H1 (cell line): ENCODE measurements at regions not wholly inside any gene's neighbourhood (a gene's known extent, or its start where the extent isn't known, plus 50 kb on each side); places are given as distances from the start of the nearest gene placed in this dataset.

ENCODE experiments used
- CTCF ChIA-PET: fragments of 300-600 bp; sonication (Branson Sonifier 250); formaldehyde crosslinking; loops from one replicate; lab custom pipeline; 2021; ENCODE audit not compliant: partially characterized antibody; lab: Charles Lee
- POLR2A ChIA-PET: fragments of 300-600 bp; sonication (Branson Sonifier 250); formaldehyde crosslinking; loops from one replicate; lab custom pipeline; 2021; ENCODE audit warnings: inconsistent platforms; ENCODE audit not compliant: partially characterized antibody; lab: Charles Lee
- DNase-seq, 2 experiments: peaks; one replicate each; pipeline versions ENCODE4 v3.0.0 to v3.0.0-alpha.2; 2010 to 2022; ENCODE audit warnings: low spot score in 2 of 2, low read depth in 1 of 2, mixed read lengths in 1 of 2
- FAIRE-seq: peaks from 2 replicates; lab custom pipeline; 2011; peaks lifted over from hg19 to GRCh38; lab: Jason Lieb, UNC
- H2AFZ ChIP-seq: 2 replicates; pipeline ENCODE4 v1.8.1; 2012; ENCODE audit warnings: low read length, inconsistent platforms
- H2AK5ac ChIP-seq: 2 replicates; pipeline ENCODE4 v1.6.1; 2013; ENCODE audit warnings: low read depth, low read length
- H2BK120ac ChIP-seq: replicated peaks from 2 replicates; pipeline ENCODE3; 2013; ENCODE audit warnings: low read depth, low read length, inconsistent platforms
- H2BK12ac ChIP-seq: 2 replicates; pipeline ENCODE4 v1.6.1; 2013; ENCODE audit warnings: low read depth, low read length
- H2BK15ac ChIP-seq: 2 replicates; pipeline ENCODE4 v1.6.1; 2013; ENCODE audit warnings: low read length
- H2BK20ac ChIP-seq: 2 replicates; pipeline ENCODE4 v1.6.1; 2013; ENCODE audit warnings: low read length
- H2BK5ac ChIP-seq: 2 replicates; pipeline ENCODE4 v1.6.1; 2013; ENCODE audit warnings: low read depth, low read length
- H3K14ac ChIP-seq: 2 replicates; pipeline ENCODE4 v1.6.1; 2013; ENCODE audit warnings: inconsistent platforms; ENCODE audit not compliant: insufficient read length
- H3K18ac ChIP-seq: 2 replicates; pipeline ENCODE4 v1.6.1; 2013; ENCODE audit warnings: low read length; ENCODE audit errors: extremely low read depth
- H3K23ac ChIP-seq: 2 replicates; pipeline ENCODE4 v1.6.1; 2013; ENCODE audit warnings: inconsistent platforms; ENCODE audit not compliant: insufficient read length
- H3K23me2 ChIP-seq: 2 replicates; pipeline ENCODE4 v1.6.1; 2013; ENCODE audit warnings: low read depth, low read length
- H3K27ac ChIP-seq: 2 replicates; pipeline ENCODE4 v1.6.1; 2011; ENCODE audit warnings: low read depth, low read length, inconsistent platforms
- H3K27me3 ChIP-seq, 4 experiments: replicated peaks in 1 of 4; 1 replicate in 1 of 4; 2 replicates in 3 of 4; pipeline versions ENCODE4 v1.6.1 to v1.8.1; 2011 to 2013; ENCODE audit warnings: low read length in 3 of 4, mild to moderate bottlenecking in 3 of 4, inconsistent platforms in 2 of 4, mixed read lengths in 2 of 4, moderate library complexity in 1 of 4; ENCODE audit not compliant: control insufficient read depth in 3 of 4, insufficient read depth in 3 of 4; ENCODE audit errors: extremely low read depth in 1 of 4
- H3K36me3 ChIP-seq, 4 experiments: 2 replicates each; pipeline versions ENCODE4 v1.6.1 to v1.8.1; 2011 to 2013; ENCODE audit warnings: mild to moderate bottlenecking in 4 of 4, low read length in 3 of 4, moderate library complexity in 2 of 4, control low read depth in 1 of 4, inconsistent platforms in 1 of 4; ENCODE audit not compliant: insufficient read depth in 4 of 4, control insufficient read depth in 2 of 4
- H3K4ac ChIP-seq: replicated peaks from 2 replicates; pipeline ENCODE3; 2013; ENCODE audit warnings: low read length, low read depth, mixed read lengths, inconsistent platforms; ENCODE audit not compliant: insufficient read length
- H3K4me1 ChIP-seq, 4 experiments: replicated peaks in 1 of 4; 1 replicate in 1 of 4; 2 replicates in 3 of 4; pipeline versions ENCODE4 v1.6.1 to v1.8.1; 2011 to 2013; ENCODE audit warnings: low read length in 3 of 4, inconsistent platforms in 2 of 4, mixed read lengths in 1 of 4; ENCODE audit not compliant: insufficient read depth in 4 of 4, control insufficient read depth in 3 of 4
- H3K4me2 ChIP-seq, 2 experiments: 2 replicates each; pipeline versions ENCODE4 v1.6.1 to v1.8.1; 2011 to 2013; ENCODE audit warnings: low read depth in 2 of 2, low read length in 2 of 2, control low read depth in 1 of 2, inconsistent platforms in 1 of 2, mild to moderate bottlenecking in 1 of 2; ENCODE audit not compliant: insufficient read depth in 1 of 2
- H3K4me3 ChIP-seq, 4 experiments: fragments of 200-600, 300-600 bp in 1 of 4; sonication (generic), shearing (Covaris generic), sonication (Bioruptor Twin) in 1 of 4; 2 replicates each; pipeline versions ENCODE4 v1.5.1 to v1.8.1; 2011 to 2016; ENCODE audit warnings: low read length in 4 of 4, low read depth in 3 of 4, control low read depth in 2 of 4, inconsistent platforms in 2 of 4, mild to moderate bottlenecking in 2 of 4, mixed read lengths in 1 of 4, moderate library complexity in 1 of 4; ENCODE audit not compliant: insufficient read depth in 2 of 4; ENCODE audit errors: extremely low read depth in 1 of 4
- H3K56ac ChIP-seq: replicated peaks from 2 replicates; pipeline ENCODE3; 2013; ENCODE audit warnings: low read depth, mild to moderate bottlenecking, mixed read lengths, low read length, inconsistent platforms; ENCODE audit not compliant: insufficient read length
- H3K79me1 ChIP-seq: 2 replicates; pipeline ENCODE4 v1.6.1; 2013; ENCODE audit warnings: low read depth, low read length, control low read depth
- H3K79me2 ChIP-seq, 2 experiments: 2 replicates each; pipeline versions ENCODE4 v1.6.1 to v1.8.1; 2012 to 2013; ENCODE audit warnings: low read length in 2 of 2, mild to moderate bottlenecking in 2 of 2, inconsistent platforms in 1 of 2; ENCODE audit not compliant: insufficient read depth in 2 of 2, control insufficient read depth in 1 of 2
- H3K9ac ChIP-seq, 4 experiments: replicated peaks in 1 of 4; 1 replicate in 1 of 4; 2 replicates in 3 of 4; pipeline versions ENCODE4 v1.6.1 to v1.8.1; 2011 to 2013; ENCODE audit warnings: low read depth in 3 of 4, low read length in 3 of 4, control low read depth in 2 of 4, mild to moderate bottlenecking in 2 of 4, moderate library complexity in 2 of 4, inconsistent platforms in 1 of 4; ENCODE audit errors: extremely low read depth in 1 of 4
- H3K9me3 ChIP-seq, 2 experiments: 2 replicates each; pipeline versions ENCODE4 v1.6.1 to v1.8.1; 2012 to 2013; ENCODE audit warnings: mild to moderate bottlenecking in 2 of 2, moderate library complexity in 2 of 2, control low read depth in 1 of 2, inconsistent platforms in 1 of 2, low read depth in 1 of 2, low read length in 1 of 2, mixed read lengths in 1 of 2; ENCODE audit not compliant: insufficient read depth in 2 of 2
- H4K20me1 ChIP-seq, 2 experiments: replicated peaks in 1 of 2; 2 replicates each; pipeline versions ENCODE3 to v1.8.1; 2011 to 2013; ENCODE audit warnings: inconsistent platforms in 2 of 2, low read length in 2 of 2, mild to moderate bottlenecking in 1 of 2; ENCODE audit not compliant: insufficient read depth in 2 of 2, control insufficient read depth in 1 of 2
- H4K5ac ChIP-seq: 2 replicates; pipeline ENCODE4 v1.6.1; 2013; ENCODE audit warnings: low read length, low read depth, mixed read lengths, inconsistent platforms; ENCODE audit not compliant: insufficient read length
- H4K8ac ChIP-seq: 2 replicates; pipeline ENCODE4 v1.8.0; 2013; ENCODE audit warnings: mild to moderate bottlenecking, moderate library complexity, low read length, inconsistent platforms; ENCODE audit not compliant: insufficient read depth; ENCODE audit errors: extremely low read depth
- H4K91ac ChIP-seq: replicated peaks from 2 replicates; pipeline ENCODE3; 2013; ENCODE audit warnings: low read length, mixed read lengths, inconsistent platforms; ENCODE audit not compliant: insufficient read length
- JUN ChIP-seq: IDR thresholded peaks from 2 replicates; pipeline ENCODE4 v1.6.1; 2011; ENCODE audit warnings: low read depth, mild to moderate bottlenecking, improper control_type of control experiment, low read length
- SAP30 ChIP-seq: fragments of 300-600 bp; sonication (generic); IDR thresholded peaks from 2 replicates; pipeline ENCODE4 v1.7.1; 2012; ENCODE audit warnings: low read length, moderate library complexity, mild to moderate bottlenecking, inconsistent platforms; ENCODE audit not compliant: insufficient read depth, insufficient replicate concordance
- WGBS, 2 experiments: shearing (Covaris generic) in 1 of 2; methylation state at CpG; one replicate each; pipeline versions ENCODE4 v1.1.6 to v1.1.7; 2013 to 2015; ENCODE audit warnings: low lambda C conversion rate in 2 of 2, mixed read lengths in 2 of 2, inconsistent platforms in 1 of 2, low coverage in 1 of 2, missing lambda C conversion rate in 1 of 2; ENCODE audit not compliant: insufficient replicate concordance in 2 of 2, insufficient coverage in 1 of 2, insufficient read length in 1 of 2; ENCODE audit errors: extremely low coverage in 1 of 2, missing lambda C conversion rate in 1 of 2; 5-methylcytosine and 5-hydroxymethylcytosine counted together
- TF ChIP-seq, protein P1 (sequence below): IDR thresholded peaks from 2 replicates; pipeline ENCODE4 v1.6.1; 2012; ENCODE audit warnings: inconsistent platforms

DNA sequence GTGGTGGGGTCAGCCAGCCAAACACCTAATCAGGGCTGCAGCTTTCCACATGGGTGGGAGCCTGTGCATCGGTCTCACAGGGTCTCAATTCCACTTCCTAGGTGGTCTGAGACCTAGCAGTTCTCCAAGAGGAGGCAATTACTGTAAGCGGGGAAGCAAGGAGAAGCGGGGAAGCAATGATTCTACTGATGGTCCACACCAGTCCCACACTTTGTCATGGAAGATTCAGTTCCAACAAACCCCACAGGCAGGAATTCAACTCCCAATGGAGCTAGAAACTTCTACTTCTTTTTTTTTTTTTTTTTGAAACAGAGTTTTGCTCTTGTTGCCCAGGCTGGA, 158.7 kb upstream of the RAI14 start:
- Histone ChIP-seq H2BK15ac (no peak overlapping the region), H3K79me1 (no peaks in the 10 kb centered on the region), H3K9me3 (no peaks in the 10 kb centered on the region), H2AK5ac (no peak overlapping the region; the same call in 1 of the 2 replicates), H3K56ac (no peak overlapping the region), H3K4ac (no peak overlapping the region), H2BK5ac (no peak overlapping the region), H2AFZ (no peak overlapping the region; the same call in 1 of the 2 replicates), H2BK20ac (no peak overlapping the region), H3K4me3 (no peak overlapping the region), H3K14ac (no peak overlapping the region), H2BK12ac (no peak overlapping the region), H4K20me1 (no peaks in the 10 kb centered on the region), H4K5ac (no peak overlapping the region), H3K18ac (no peak overlapping the region), H3K9ac (no peak overlapping the region), H3K23ac (no peak overlapping the region), H3K4me1 (peaks cover 0 to 6% (median 1%) of the 10 kb centered on the region in 4 experiments; a peak in 1 of 7 replicates), H4K8ac (no peak overlapping the region; the same call in 1 of the 2 replicates), H3K36me3 (no peaks in the 10 kb centered on the region), H3K27ac (no peak overlapping the region), H3K4me2 (no peak overlapping the region), H3K23me2 (no peaks in the 10 kb centered on the region), H3K27me3 (no peaks in the 10 kb centered on the region), H2BK120ac (no peak overlapping the region), H4K91ac (no peak overlapping the region), H3K79me2 (no peaks in the 10 kb centered on the region)
- DNase-seq (no peak), FAIRE-seq (no peak)
- ChIA-PET POLR2A (interaction anchor here (0.7 kb wide), 1 partner anchor 85 kb away, joined by 3 read pairs; no protein-coding TSS in a partner anchor), CTCF (interaction anchor here (0.7 to 3.6 kb wide), 8 partner anchors 8 to 198 kb away, joined by 3 to 18 read pairs (median 4); no protein-coding TSS in a partner anchor)
- TF ChIP-seq JUN (no peak), SAP30 (no peak)
- TF ChIP-seq, protein P1, sequence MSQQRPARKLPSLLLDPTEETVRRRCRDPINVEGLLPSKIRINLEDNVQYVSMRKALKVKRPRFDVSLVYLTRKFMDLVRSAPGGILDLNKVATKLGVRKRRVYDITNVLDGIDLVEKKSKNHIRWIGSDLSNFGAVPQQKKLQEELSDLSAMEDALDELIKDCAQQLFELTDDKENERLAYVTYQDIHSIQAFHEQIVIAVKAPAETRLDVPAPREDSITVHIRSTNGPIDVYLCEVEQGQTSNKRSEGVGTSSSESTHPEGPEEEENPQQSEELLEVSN = no peak
- 97% methylated on average over 3 of the region's 3 CpGs; no CpG with 5 or more reads in 1 of the 2 experiments for WGBS, 2 experiments
